HG03103 (cell line): ENCODE measurements at regions not wholly inside any gene's neighbourhood (a gene's known extent, or its start where the extent isn't known, plus 50 kb on each side); places are given as distances from the start of the nearest gene placed in this dataset.
"Not testable (repeated sequence)": the region's sequence is repeated elsewhere in the genome, so short reads cannot be mapped to it uniquely, and the experiment has no call there.

Experiments
- ATAC-seq: cut with Tn5 transposase; IDR thresholded peaks from one replicate; pipeline ENCODE4 v1.9.1; 2021; ENCODE audit warnings: low read depth; ENCODE audit not compliant: unreplicated experiment

DNA sequence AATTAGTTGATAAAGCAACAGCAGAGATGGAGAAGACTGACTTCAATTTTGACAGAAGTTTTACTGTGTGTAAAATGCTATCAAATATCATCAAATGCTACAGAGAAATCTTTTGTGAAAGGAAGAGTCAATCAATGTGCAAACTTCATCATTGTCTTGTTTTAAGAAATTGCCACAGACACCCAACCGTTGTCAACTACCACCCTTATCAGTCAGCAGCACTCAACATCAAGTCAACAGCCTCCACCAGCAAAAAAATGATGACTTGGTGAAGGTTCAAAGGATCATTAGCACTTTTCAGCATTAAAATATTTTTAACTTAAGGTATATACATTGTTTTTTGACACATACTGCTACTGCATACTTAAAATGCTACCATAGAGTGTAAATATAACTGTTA is 888.8 kb downstream of the CDH18 start:
- no peak for ATAC-seq

DNA sequence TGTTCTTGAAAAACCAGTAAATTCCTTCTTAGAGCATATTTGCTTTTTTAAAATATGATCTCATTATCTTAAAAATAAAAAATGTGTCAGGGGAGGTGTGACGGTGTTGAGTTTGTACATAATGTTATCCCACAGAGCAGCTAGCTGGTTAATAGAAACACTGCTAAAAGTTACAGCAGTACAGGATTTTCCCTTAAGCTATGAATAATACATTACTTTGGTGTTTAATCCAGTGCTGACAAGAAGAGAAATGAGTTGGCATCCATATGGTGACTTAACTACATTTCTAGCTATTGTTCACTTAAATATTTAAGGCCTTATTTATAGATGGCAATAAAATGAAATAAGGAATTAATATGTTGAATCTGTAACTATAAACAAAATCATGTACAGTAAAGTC is 883.1 kb downstream of the CDH18 start:
- ATAC-seq: no peak

DNA sequence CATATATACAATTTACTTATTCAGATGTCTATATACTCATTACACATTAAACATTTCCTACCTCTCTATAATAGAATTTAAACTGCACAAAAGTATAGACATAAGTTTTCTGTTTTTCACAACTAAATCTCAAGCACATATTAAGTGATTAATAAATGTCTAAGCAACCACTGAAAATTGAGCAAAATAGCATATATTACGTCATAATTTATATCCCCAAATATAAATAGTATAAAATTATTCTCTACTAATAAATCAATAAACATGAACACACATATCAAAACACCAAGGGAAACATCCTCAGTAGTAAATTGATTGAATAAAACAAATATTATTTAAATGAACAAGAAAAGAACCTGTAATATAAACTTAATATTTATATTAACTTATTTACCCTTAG is 865.1 kb downstream of the CDH18 start:
- ATAC-seq: no peak

DNA sequence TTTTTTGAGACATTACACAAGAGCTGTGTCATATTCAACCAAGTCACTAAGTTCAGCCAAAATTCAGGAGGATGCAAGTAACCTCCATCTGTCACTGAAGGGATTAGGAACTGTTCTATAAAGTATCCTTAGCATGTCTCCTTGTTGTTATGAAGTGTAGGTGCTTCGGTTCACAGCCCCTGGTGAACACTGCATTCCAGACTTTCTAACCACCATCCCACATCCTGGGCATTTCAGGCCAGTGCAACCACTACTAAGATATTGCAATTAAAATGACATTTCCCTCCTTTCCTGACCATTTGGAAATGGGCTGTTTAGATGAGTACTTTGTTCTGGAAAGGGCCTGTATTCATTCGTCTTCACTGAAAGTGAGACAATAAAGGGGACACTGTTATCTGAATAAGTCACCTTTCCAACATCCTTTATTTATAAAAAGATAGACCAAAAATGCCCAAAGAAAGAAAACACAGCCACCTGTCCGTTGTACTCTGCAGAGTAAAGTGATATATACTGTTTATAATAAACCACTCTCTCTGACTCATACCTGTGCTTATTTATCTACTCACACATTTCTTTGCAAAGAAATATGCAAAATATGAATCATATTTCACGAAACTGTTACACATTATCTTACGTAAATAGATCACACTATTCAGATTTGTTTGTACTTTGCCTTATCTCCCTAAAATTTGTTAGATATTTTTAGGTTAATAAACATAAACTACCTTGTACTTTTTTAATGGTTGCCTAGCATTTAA is 861.9 kb downstream of the CDH18 start:
- no peak for ATAC-seq

DNA sequence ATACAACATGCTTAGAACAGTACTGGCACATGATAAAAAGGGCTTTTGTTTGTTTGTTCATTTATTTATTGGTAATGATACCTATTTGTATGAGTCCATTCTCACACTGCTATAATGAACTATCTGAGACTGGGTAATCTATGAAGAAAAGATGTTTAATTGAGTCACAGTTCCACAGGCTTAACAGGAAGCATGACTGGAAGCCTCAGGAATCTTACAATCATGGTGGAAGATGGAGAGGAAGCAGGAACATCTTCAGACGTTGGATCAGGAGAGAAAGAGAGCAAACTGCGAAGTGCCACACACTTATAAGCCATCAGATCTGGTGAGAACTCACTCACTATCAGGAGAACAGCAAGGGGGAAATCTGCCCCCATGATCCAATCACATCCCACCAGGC is 847.7 kb downstream of the CDH18 start:
- no peak for ATAC-seq

DNA sequence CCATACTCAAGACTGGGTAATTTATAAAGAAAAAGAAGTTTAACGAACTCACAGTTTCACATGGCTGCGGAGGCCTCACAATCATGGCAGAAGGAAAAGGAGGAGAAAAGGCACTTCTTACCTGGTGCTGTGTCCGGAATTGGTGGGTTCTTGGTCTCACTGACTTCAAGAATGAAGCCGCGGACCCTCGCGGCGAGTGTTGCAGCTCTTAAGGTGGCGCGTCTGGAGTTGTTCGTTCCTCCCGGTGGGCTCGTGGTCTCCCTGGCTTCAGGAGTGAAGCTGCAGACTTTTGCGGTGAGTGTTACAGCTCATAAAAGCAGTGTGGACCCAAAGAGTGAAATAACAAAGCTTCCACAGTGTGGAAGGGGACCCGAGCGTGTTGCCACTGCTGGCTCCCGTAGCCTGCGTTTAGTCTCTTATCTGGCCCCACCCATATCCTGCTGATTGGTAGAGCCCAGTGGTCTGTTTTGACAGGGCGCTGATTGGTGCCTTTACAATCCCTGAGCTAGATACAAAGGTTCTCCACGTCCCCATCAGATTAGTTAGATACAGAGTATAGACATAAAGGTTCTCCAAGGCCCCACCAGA is 846.0 kb downstream of the CDH18 start:
- not testable (repeated sequence) for ATAC-seq

DNA sequence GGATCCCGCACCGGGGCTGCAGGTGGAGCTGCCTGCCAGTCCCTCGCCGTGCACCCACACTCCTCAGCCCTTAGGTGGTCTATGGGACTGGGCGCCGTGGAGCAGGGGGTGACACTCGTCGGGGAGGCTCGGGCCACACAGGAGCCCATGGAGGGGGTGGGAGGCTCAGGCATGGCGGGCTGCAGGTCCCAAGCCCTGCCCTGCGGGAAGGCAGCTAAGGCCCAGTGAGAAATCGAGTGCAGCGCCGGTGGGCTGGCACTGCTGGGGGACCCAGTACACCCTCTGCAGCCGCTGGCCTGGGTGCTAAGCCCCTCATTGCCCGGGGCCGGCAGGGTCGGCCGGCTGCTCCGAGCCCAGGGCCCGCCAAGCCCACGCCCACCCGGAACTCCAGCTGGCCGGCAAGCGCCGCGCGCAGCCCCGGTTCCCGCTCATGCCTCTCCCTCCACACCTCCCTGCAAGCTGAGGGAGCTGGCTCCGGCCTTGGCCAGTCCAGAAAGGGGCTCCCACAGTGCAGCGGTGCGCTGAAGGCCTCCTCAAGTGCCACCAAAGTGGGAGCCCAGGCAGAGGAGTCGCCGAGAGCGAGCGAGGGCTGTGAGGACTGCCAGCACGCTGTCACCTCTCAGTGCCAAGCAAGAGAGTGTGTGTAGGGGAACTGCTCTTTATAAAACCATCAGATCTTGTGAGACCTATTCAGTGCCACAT is 845.1 kb downstream of the CDH18 start:
- ATAC-seq: not testable (repeated sequence)

DNA sequence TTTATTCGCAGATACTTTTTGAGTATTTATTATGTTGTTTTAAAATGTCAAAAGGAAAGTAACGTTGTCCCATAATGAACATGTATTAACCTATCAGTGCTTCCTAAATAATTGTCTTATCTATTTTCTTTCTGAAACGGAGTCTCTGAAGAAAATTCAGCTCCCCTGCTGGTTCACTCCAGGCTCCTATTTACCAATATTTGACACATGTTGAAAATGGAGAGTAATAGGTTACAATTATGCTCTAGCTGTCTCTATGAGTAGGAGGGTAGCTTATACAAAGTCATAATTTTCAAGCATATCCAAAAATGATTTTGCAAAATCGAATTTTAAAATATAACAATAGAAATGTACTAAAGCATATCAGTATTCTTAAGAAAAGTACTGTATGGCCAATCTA is 844.1 kb downstream of the CDH18 start:
- no peak for ATAC-seq

DNA sequence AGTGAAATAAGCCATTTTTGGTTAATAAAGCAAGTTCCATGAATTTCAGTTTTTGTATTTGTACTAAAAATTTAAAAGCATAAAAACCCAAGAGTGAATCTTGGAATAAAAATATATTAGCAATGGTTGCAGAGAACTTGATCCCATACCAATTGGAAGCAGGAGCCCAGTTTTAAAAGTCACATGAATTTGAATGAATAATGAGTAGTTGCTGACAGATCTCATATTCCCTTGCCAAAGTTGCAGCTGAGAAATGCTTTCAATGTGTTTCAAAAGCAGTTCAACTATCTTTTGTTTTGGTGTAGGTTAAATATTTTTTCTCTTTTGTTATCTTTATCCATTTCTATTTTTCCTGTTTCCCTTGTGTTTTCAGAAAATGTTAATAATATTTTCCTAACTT is 818.6 kb downstream of the CDH18 start:
- no peak for ATAC-seq

DNA sequence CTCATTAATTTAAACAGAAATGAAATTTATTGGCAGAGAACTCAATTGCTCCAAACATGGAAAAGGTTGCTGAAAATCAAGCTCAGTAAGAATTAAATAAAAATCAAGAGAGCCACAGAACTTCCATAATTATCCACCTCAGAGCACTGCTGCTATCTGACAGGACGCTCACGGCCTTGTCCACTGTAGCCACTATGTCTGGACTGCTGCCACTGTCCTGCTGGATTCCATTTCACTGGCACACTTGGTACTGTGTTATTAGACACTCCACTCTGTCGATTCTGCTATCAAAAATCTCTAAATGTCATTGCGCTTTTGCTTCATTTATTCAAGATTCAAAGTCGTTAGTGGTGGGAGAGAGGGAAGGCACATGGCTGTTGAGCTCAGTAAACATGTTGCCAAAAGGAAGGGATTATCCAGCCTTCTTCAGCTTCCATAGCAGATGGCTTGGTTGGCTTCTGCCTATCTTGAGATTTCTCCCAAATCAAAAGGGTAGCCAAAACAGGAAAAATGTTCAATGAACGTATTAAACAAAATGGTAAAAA is 815.0 kb downstream of the CDH18 start:
- ATAC-seq: no peak

DNA sequence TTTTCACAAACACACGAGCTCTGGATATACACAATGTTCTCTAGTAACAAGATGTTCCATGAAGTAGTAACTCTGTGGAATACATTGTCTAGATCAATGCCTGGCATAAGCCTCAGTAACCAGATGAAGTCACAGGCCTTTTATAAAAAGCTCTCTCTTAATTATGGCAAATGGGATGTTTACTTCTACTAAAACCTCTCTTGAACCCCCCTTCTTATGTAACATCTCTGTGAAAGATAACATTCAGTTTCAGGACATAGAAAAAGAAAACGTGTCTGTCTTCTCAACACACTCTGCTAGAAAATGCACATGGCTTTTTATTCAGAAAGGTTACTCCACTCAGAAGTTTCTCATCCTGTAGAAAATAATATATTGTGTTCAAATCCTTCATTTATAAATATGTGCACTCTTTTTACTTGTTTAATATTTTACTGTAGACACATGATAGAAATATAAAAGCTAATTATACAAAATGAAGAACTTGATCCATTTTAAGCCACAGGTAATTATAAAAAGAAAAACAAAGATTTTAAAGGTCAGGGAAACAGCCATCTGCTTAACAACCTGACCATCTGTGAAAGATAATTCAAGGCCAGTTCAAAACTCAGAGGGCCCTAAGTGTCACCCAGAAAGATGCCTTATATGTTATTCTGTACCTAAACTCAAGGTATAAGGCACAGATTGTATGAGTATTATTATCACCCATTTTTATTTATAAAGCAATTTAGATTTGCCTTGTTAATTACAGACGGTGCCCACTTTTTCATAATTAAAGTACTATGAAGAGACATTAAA is 812.0 kb downstream of the CDH18 start:
- no peak for ATAC-seq

DNA sequence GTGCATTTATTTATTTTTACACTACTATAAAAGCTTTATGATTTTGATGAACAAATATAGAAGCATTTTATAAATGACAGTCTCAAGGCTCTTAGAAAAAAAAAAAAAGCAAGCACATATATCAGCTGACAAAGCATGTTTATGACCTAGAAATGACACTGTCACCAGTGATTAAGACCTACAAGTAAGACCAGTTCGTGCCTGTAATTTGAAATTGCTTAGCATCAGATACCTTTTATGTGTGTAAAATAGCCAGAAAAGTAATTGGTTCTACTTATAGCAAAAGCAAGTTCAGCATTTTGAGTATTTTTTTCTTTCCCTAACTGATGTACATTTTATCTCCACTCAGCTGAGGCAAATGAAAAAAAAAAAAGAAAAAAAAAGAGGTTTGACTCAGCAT is 808.4 kb downstream of the CDH18 start:
- ATAC-seq: no peak

DNA sequence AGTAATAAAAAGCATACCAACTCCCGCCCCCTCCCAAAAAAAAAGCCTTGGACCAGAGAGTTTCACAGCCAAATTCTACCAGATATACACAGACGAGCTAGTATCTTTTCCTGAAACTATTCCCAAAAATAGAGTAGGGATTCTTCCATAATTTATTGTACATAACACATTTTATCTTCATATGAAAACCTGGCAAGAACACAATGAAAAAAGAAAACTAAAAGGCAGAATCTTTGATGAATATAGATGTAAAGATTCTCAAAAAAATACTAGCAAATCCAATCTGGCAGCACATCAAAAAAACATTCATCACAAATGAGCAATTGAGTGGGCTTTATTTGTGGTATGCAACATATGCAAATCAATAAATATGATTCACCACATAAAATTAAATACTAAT is 798.8 kb downstream of the CDH18 start:
- no peak for ATAC-seq

DNA sequence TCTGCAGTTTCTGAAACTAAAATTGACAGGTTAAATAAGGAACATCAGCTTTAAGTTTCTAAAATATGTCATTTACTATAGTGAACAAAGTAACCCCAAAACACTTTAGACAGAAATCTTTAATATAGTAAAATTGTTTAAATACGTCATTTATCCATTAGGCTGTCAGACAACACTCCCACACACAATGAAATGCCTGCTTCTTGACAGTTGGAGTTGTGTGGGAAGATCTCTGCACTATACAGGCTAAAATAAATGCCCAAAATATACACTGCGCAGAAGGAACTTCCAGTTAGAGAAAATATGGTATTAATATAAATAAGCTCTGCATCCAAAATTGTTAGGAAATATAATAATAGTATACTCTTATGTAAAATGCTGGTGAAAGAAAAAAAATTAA is 794.4 kb downstream of the CDH18 start:
- ATAC-seq: no peak

DNA sequence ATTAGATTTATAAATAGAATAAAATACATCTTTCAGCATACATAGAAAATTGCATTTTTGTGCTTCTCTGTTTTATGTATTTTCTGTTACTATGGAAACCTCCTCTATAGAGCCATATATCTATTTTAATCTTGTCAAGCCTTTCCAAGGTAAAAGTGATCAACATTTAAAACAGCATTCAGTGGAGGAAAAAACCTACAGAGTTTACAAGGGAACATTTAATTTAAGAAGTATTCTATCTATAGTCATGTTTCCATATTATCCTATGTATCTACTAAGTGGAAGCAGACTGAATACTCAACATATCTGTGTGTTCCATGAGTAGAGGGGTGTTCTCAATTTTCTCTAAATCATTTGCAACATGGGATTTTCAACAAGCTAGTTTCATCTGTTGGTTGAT is 791.4 kb downstream of the CDH18 start:
- ATAC-seq: no peak

DNA sequence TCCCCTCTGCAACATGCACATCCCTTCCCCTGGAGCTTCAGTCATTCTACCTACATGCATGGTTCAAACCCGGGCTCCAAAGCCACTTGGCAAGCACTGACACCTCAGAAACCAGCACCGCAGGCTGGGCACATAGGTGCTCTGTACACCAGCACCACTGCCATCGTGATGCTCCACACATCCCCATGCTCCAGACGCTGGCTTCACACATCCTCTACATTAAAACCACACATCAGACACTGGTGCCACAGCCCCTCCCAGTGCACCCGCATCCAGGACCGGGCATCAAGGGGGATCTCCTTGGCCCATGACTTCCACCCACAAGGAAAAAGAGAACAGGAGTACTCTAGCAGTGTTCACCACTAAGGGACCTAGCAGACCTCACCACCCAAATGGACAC is 787.7 kb downstream of the CDH18 start:
- ATAC-seq: no peak

DNA sequence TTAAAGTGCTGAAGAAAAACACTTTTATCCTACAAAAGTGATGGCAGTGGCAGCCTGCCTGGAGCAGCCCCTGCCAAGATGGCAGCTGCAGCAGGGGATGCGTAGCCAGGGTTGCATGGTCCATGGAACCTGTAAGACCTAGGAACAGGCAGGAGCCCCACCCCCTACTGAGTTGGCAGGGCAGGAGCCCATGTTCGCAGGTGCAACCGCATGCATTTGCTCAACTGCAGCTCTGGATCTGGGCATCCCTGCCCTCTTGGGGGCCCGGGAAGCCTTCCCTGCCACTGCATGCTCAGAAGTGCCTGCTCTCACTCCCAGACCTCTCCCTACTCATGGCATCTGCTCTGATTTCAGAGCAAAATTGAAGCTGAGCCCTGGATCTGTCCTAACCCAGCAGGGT is 779.6 kb downstream of the CDH18 start:
- ATAC-seq: no peak

DNA sequence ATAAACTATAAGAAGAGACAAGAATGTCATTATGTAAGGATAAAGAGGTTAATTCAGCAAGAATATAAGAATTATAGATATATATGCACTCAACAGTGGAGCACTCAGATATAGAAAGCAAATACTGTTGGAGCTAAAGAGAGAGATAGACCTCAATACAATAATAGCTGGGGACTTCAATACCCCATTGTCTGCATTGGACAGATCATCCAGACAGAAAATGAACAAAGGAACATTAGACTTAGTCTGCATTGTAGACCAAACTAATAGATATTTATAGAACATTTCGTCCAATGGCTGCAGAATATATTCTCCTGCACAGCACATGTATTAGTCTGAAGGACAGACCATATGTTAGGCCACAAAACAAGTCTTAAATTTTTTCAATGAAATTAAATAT is 777.1 kb downstream of the CDH18 start:
- no peak for ATAC-seq

DNA sequence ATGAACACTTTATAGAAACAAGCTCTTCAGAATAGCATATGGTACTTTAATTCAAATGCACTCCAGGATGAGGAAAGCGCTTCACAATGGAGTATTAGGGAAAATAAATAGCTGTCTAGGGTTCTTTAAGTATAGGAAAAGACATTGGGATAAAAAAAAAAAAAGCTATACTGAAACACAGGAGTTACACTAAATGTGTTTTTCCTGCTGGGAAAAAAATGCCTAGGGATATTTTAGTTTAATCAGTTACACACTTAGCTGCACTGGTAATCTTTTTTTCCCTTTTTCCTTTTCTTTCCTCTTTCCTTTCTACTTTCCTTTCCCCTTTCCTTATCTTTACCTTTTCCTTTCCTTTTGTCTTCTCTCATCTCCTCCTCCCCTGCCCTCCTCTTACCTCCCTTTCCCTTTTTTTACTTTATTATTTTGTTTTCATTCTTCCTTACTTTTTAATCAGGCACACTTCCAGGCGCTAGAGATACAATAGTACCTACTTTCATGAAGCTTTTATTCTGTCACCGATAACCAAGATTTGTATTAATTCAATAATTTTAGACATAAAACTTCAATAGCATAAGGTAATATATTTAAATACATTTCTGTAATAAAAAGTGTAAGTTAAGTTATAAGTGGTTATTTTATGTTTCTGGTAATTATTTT is 758.7 kb downstream of the CDH18 start:
- ATAC-seq: no peak

DNA sequence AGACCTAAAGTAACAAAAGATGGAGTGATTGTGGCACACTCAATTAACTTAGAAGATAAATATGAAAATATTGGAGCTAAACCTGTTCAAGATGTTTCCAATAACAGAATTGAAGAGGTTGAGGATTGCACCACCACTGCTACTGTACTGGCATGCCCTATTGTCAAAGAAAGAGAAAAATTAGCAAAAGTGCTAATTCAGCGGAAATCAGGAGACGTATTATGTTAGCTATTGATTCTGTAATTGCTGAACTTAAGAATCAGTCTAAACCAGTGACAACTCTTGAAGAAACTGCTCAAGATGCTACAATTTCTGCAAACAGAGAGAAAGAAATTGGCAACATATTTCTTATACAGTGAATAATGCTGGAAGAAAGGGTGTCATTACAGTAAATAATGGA is 754.4 kb downstream of the CDH18 start:
- no peak for ATAC-seq
